NT2/D1 (cell line): ENCODE measurements at regions not wholly inside any gene's neighbourhood (a gene's known extent, or its start where the extent isn't known, plus 50 kb on each side); places are given as distances from the start of the nearest gene placed in this dataset.
"Not testable (repeated sequence)": the region's sequence is repeated elsewhere in the genome, so short reads cannot be mapped to it uniquely, and the experiment has no call there.

Source experiments
- SUZ12 ChIP-seq: IDR thresholded peaks from 2 replicates; pipeline ENCODE4 v1.6.1; 2011; ENCODE audit not compliant: insufficient read length, insufficient read depth; ENCODE audit errors: extremely low read depth
- ZNF274 ChIP-seq: IDR thresholded peaks from 2 replicates; pipeline ENCODE4 v1.6.1; 2011; ENCODE audit warnings: mild to moderate bottlenecking, low read depth, low read length

DNA sequence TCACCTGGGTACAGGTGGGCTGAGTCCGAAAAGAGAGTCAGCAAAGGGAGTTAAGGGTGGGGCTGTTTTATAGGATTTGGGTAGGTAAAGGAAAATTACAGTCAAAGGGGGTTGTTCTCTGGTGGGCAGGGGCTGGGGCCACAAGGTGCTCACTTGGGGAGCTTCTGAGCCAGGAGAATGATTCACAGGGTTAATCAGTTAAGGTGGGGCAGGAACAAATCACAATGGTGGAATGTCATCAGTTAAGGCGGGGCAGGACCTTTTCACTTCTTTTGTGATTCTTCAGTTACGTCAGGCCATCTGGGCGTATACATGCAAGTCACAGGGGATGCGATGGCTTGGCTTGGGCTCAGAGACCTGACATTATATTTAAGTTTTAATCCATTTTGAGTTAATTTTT lies 179.7 kb upstream of the TRPC7 start:
- not testable (repeated sequence) for TF ChIP-seq ZNF274, SUZ12
